GM12892 (cell line): ENCODE measurements at regions not wholly inside any gene's neighbourhood (a gene's known extent, or its start where the extent isn't known, plus 50 kb on each side); places are given as distances from the start of the nearest gene placed in this dataset.

ENCODE experiments used
- DNase-seq: peaks from one replicate; pipeline ENCODE4 v3.0.0; 2011; ENCODE audit not compliant: insufficient read length
- FAIRE-seq: peaks from 2 replicates; lab custom pipeline; 2011; peaks lifted over from hg19 to GRCh38; lab: Jason Lieb, UNC
- POLR2A ChIP-seq: IDR thresholded peaks from 2 replicates; pipeline ENCODE4 v1.6.1; 2011; ENCODE audit warnings: low read depth, low read length, control low read depth
- POLR2AphosphoS5 ChIP-seq: IDR thresholded peaks from 2 replicates; pipeline ENCODE4 v1.6.1; 2011; ENCODE audit warnings: low read depth, low read length, control low read depth
- TAF1 ChIP-seq: IDR thresholded peaks from 2 replicates; pipeline ENCODE4 v1.6.1; 2011; ENCODE audit warnings: low read depth, mild to moderate bottlenecking, control low read depth, low read length, borderline replicate concordance

DNA sequence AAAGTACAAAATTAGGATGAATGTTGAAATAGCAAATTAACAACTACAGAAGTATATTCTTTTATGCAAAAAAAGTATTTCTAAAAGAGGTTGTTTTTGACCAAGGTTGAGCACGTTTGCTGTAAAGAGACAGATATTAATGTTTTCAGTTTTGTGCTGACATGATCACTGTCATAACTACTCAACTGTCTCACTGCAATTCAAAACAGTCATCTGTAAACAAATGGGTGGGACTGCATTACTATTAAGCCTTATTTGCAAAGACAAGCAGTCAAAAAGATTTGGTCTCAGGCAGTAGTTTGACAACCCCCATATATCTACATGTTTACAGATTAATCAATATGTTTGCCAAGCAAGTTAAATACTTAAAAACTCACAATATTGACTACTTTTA, 109.1 kb upstream of the ZNF385D start:
- DNase-seq (no peak), FAIRE-seq (no peak)
- TF ChIP-seq POLR2AphosphoS5 (no peak), TAF1 (no peak), POLR2A (no peak)

DNA sequence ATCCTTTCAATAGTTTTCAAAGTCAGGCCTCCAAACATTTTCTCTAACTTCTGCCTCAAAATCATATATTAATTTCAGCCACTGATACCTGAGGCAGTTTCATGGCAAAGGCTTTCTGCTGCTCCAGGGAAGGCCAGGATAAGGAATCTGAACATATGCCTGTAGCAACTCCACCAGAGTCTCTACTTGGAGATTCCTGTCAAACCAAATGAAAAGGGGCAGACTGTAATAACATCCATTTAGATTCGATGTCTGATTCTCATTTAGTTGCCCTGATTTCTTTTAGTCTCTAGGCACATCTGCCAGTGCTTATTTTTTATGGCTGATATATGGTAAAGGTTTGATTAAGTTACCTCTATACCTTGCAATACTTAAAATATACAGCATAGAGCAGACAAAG, 109.6 kb upstream of the ZNF385D start:
- no peak for FAIRE-seq
- TF ChIP-seq POLR2A = no peak
- no peak for TF ChIP-seq TAF1
- no peak for TF ChIP-seq POLR2AphosphoS5
- no peak for DNase-seq

DNA sequence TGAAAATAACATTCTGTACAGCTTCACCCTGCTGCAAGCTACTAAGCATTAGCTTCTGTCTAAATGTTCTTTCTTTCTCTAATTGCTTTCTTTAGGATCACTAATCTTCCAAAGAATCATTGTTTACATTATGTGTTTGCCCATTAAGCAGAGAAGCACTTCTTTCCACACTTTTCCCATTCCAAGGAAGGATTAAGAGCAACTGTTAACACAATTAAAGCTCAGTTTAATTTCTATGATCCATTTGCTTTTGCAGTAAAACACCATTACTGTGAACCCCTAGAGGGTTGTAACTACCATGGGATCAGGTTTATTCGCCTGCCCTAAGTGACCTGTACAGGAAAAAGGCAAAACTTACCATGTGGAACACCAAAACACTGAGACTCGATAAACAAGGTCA, 125.8 kb upstream of the ZNF385D start:
- TF ChIP-seq TAF1 = no peak
- TF ChIP-seq POLR2A = no peak
- no peak for TF ChIP-seq POLR2AphosphoS5
- FAIRE-seq (no peak), DNase-seq (no peak)

DNA sequence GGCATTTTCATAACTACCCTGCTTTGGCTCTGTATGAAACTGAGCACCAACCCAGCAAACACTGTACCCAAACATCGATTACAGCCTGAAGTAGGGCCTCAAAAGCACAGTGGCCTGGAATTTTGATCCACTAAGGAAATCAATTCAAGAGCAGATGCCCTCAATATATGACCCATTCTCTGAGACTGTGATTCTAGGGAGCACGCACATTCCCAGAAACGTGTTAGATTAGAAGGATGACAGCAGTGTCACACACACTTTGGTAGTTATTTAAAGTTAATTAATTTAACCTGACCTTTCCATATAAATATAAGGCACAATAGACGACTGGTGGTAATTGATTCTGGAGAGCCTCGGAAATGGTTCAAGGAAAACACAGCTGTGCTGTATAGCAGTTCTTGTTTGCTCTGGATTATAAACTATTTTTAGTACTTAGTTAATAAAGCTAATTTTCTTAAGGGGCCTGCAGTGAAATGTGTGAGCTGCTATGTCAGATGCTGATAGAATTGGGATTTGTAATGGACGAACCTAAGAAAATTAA, 126.3 kb upstream of the ZNF385D start:
- FAIRE-seq (no peak), DNase-seq (no peak)
- TF ChIP-seq POLR2A (no peak), POLR2AphosphoS5 (no peak), TAF1 (no peak)

DNA sequence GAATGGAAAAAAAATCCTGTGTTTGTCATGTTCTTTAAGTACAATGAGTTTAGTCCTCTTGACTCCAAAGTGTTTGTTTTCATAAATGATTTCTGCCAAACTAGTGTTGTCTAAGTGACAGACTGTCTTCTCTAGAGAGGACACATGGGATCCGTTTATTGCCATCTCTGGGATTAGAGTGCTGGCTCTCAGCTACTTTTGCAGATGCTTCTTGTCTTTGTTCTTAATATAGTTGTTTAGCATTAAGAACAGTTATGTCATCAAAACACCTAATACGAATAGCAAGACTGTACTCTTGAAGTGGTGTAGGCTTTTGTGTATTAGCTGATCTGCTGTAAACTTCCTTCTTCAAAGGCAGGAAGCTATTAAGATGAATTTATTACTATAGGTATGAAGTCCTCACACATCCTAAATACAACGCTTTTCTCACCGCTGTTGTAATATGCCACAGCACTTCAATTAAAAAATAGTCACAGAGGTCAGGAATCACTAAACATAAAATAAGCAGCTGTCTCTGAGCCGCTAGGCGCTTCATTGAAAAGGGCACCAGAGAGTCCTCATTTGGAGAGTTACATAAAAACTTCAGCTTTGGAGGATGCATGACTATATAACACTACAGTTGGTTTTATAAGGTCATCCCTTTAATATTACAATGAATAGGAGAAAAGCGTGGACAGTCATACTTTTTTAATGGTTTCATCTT, 128.3 kb upstream of the ZNF385D start:
- TF ChIP-seq POLR2A (no peak), POLR2AphosphoS5 (no peak), TAF1 (no peak)
- FAIRE-seq = no peak
- no peak for DNase-seq

DNA sequence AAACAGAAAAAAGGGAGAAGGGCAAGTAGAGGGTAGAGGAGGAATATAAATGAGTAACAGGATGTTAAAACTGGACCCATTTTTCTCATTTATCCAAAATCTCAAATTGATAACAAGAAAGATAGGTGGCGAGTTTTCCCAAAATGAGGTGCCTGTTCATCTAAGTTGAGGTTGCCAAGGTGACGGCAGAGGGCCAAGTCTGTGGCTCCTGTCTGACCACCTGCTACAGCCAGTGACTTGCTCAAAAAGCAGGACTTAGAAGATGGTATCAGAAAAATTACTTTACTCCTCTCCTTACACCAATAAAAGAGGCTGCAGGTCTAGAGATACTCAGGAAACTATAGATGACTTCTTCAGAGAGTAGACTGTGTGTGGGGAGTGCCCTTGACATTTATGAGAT, 137.6 kb upstream of the ZNF385D start:
- no peak for FAIRE-seq
- no peak for DNase-seq
- TF ChIP-seq POLR2A (no peak), POLR2AphosphoS5 (no peak), TAF1 (no peak)

DNA sequence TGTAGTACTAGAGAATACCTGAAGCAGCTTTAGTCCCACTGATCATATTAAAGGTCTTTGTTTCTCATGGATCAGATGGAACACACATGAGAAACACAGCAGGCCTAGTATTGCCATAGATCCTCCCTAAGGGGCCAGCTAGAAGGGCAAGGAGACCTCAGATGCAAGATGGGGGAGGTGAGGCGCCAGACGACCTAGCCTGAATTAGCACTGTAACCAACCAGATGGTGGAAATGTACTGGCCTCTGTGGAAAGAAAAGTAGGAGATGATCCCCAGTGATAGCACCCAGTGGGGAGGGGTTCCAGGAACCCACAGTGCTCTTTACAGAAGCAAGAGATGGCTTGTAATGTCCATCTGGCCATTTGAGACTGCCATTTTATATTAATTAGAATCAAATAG, 138.2 kb upstream of the ZNF385D start:
- TF ChIP-seq POLR2A (no peak), POLR2AphosphoS5 (no peak), TAF1 (no peak)
- no peak for DNase-seq

DNA sequence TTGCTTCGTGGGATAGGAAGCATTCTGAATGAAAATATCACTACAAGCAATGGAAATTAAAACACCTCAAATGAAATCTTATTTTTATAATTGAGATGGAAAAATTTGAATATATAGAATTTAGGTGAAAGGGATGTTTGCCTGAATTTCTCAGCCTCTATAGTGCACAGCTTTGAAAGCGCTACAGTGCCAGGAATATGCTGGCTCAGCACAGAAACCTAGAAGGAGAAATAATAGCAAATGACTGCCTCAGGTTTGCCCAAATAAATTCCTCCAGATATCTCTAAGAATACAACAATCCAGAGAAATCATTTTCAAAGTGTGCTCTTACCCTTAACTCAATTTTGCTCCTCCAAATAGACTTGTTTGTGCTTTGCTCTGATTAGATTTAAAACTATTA, 141.1 kb upstream of the ZNF385D start:
- DNase-seq (no peak), FAIRE-seq (no peak)
- TF ChIP-seq TAF1 = no peak

More for the DNA sequence above, 138.2 kb upstream of the ZNF385D start:
- FAIRE-seq = no peak

DNA sequence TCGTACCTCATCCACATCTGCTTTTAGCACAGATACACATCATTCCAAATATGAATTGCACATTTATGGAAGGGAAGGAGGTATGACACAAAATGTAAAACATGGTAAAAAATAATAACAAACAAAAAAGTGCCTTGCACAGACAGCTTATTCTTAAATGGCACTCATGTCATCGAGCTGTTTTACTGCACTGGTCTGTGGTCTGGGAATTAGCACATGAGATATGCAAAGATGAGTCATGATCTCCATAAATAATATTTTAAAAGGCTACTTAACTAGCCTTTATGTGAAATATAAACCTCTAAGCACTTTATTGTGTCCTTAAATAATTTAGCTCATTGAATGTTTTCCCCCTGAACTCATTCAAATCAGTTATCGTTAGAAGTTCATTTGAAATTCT, 142.2 kb upstream of the ZNF385D start:
- FAIRE-seq (no peak), DNase-seq (no peak)
- TF ChIP-seq POLR2A (no peak), TAF1 (no peak), POLR2AphosphoS5 (no peak)

DNA sequence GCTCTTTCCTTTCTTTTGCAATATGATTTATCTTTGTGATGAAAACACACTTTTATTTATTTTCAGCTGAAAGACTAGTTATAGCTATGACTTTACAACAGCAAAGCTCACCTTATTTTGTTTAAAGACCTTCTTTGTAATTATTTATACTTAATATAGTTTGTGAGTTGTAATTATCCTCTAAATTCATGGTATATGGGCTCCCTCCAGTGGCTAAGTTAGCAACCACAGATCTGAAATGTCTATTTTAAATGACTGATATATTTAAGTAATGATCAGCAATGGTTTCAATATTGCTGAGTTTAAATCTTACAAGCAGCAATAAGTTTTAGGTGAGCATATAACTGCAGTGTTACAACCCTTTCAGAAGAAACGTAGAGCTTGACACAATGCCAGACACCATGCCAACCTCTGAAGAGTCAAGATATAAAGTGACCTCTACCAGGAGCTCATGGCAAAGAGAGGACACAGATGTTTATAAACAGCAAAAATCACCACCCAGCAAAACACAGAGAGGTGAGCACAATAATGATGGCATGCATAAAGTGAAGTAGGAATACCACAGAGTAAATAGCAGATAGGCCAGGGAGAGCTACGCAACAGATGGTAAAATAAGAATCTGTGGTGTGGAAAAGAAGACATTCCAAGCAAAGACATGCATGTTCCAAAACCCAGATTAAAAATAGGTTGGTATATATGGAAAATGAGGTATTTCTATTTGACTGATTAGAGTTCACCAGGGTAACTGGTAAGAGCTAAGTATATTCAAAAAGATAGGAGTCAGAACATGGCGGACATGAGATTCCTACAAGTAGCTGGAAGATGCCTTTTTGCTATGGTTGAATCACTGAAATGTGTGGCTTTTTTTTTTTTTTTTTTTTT, 143.7 kb upstream of the ZNF385D start:
- no peak for TF ChIP-seq POLR2A
- no peak for TF ChIP-seq POLR2AphosphoS5
- no peak for TF ChIP-seq TAF1
- DNase-seq = no peak
- no peak for FAIRE-seq

DNA sequence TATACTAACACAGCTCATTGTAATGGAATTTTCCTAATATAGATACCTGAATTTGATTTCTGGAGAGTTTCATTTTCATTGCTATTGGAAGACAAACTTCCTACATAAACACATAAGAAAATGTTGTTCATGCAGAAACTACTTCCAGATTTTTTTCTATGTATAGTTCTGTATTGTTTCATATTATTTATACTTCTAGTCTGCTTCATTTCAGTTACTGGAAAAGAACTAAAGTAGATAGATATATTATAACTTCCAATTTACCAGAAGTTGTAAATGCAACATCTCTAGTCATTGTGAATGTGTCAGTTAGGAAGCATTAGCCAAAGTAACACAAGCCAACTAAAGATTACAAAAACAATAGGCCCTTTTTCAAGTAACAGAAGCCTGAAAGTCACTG, 147.3 kb upstream of the ZNF385D start:
- DNase-seq (no peak), FAIRE-seq (no peak)
- no peak for TF ChIP-seq POLR2A
- no peak for TF ChIP-seq POLR2AphosphoS5
- TF ChIP-seq TAF1 = no peak

DNA sequence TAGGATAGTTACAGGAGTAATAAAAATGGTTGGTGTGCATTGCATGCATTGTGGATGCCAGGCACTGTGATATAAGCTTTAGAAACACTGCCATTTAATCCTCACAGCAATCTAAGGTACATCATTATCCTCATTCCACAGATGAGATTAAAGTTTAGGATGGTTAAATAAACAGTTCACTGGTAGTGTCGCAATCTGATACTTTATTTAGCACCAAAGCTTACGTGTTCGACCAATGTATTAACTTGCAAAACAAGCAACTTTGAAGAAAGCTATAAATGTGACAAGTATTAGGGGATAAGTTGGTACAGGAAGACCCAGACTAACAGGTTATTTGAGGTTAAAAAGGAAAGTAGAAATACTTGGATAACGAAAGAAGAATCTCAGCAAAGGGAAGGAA, 150.5 kb upstream of the ZNF385D start:
- no peak for TF ChIP-seq POLR2AphosphoS5
- TF ChIP-seq TAF1 = no peak
- no peak for TF ChIP-seq POLR2A
- no peak for FAIRE-seq
- no peak for DNase-seq
